H1 (cell line): ENCODE measurements at regions not wholly inside any gene's neighbourhood (a gene's known extent, or its start where the extent isn't known, plus 50 kb on each side); places are given as distances from the start of the nearest gene placed in this dataset.

Source experiments
- ASH2L ChIP-seq: fragments of 200-600, 300-600 bp; sonication (generic); IDR thresholded peaks from one replicate; pipeline ENCODE4 v1.7.1; 2017; ENCODE audit warnings: low read length
- BCL11A ChIP-seq, 2 experiments: IDR thresholded peaks; one replicate each; pipeline ENCODE4 v1.6.1; 2011; ENCODE audit warnings: low read depth in 2 of 2, low read length in 2 of 2, mild to moderate bottlenecking in 2 of 2
- EP300 ChIP-seq, 2 experiments: IDR thresholded peaks; 1 replicate in 1 of 2; 2 replicates in 1 of 2; pipeline ENCODE4 v1.6.1; 2011 to 2012; ENCODE audit warnings: low read depth in 2 of 2, low read length in 2 of 2, mild to moderate bottlenecking in 2 of 2, borderline replicate concordance in 1 of 2, inconsistent platforms in 1 of 2, moderate library complexity in 1 of 2
- HDAC2 ChIP-seq, 2 experiments: fragments of 300-600 bp in 1 of 2; sonication (generic) in 1 of 2; IDR thresholded peaks; 2 replicates each; pipeline ENCODE4 v1.6.1; 2011 to 2012; ENCODE audit warnings: low read depth in 2 of 2, low read length in 2 of 2, mild to moderate bottlenecking in 2 of 2, moderate library complexity in 2 of 2, borderline replicate concordance in 1 of 2, inconsistent platforms in 1 of 2
- PHF8 ChIP-seq: fragments of 200-600 bp; sonication (generic); conservative IDR thresholded peaks from 2 replicates; pipeline ENCODE4 v1.7.1; 2012; ENCODE audit warnings: low read depth, mild to moderate bottlenecking, inconsistent platforms, low read length, moderate library complexity
- POLR2A ChIP-seq, 2 experiments: IDR thresholded peaks; 1 replicate in 1 of 2; 2 replicates in 1 of 2; pipeline ENCODE4 v1.6.1; 2011; ENCODE audit warnings: low read depth in 2 of 2, low read length in 2 of 2, mild to moderate bottlenecking in 2 of 2; ENCODE audit errors: control extremely low read depth in 1 of 2
- TAF1 ChIP-seq: IDR thresholded peaks from 2 replicates; pipeline ENCODE4 v1.6.1; 2011; ENCODE audit warnings: mild to moderate bottlenecking, low read depth, low read length

- TF ChIP-seq HDAC2 (IDR thresholded peaks at IDR 0.05; ENCODE audit: borderline replicate concordance in 1 of 2, low read depth in 2 of 2, low read length in 2 of 2): no peak
- no peak for TF ChIP-seq ASH2L
- no peak for TF ChIP-seq PHF8
- TF ChIP-seq BCL11A (IDR thresholded peaks at IDR 0.05; ENCODE audit: low read depth in 2 of 2, low read length in 2 of 2): no peak
- TF ChIP-seq POLR2A (IDR thresholded peaks at IDR 0.05; ENCODE audit: control extremely low read depth in 1 of 2, low read depth in 2 of 2, low read length in 2 of 2): no peak
- no peak for TF ChIP-seq TAF1
- no peak for TF ChIP-seq EP300 (IDR thresholded peaks at IDR 0.05; ENCODE audit: borderline replicate concordance in 1 of 2, low read depth in 2 of 2, low read length in 2 of 2)
Measured at GRCh38 chr13:63163903-63164302, 1748.3 kb upstream of the PCDH20 start (continued).
